ENCODE measurements at regions not wholly inside any gene's neighbourhood (a gene's known extent, or its start where the extent isn't known, plus 50 kb on each side); places are given as distances from the start of the nearest gene placed in this dataset.
A peak's percentile ranks its signal among the peaks of the same experiment; 100 is the strongest.

- Mint-ChIP-seq H3K4me1 (no peaks in the 10 kb centered on the region), H3K27ac (no peak overlapping the region), H3K36me3 (no peaks in the 10 kb centered on the region), H3K27me3 (ENCODE audit: low read depth in 3 of 3) (no peaks in the 10 kb centered on the region), H3K9me3 (peaks cover 0 to 6% (median 2%) of the 10 kb centered on the region in 7 donors), H3K4me3 (no peak overlapping the region)
- no peak overlapping the region for H3K4me2 ChIP-seq (replicated peaks; ENCODE audit: extremely low read depth, low read length, poor library complexity, severe bottlenecking)
- 58% methylated on average over 5 of the region's 8 CpGs for WGBS (ENCODE audit: insufficient coverage)
- H3K4me1 ChIP-seq (ENCODE audit: control insufficient read depth in 1 of 2, insufficient read depth in 2 of 2, low read length in 2 of 2) = no peaks in the 10 kb centered on the region
- no peak overlapping the region for H3K27ac ChIP-seq (ENCODE audit: low read depth in 1 of 2, low read length in 2 of 2)
- no peak for TF ChIP-seq CTCF (IDR thresholded peaks at IDR 0.05)
- H3K79me2 ChIP-seq (ENCODE audit: insufficient read depth, low read length) = no peaks in the 10 kb centered on the region
- peak in 1 of 3 donors; percentile 10 for DNase-seq
- no peak overlapping the region for H2AFZ ChIP-seq (ENCODE audit: insufficient read depth, low read depth, low read length, poor library complexity, severe bottlenecking)
- H3K9me3 ChIP-seq (replicated peaks in 1 of 2; ENCODE audit: control insufficient read depth in 1 of 2, insufficient read depth in 1 of 2, low read length in 2 of 2) = no peaks in the 10 kb centered on the region
- intact Hi-C loops (cut with micrococcal nuclease) = no loop called here
- H3K4me3 ChIP-seq (replicated peaks in 1 of 3; ENCODE audit: low read depth in 2 of 3, low read length in 3 of 3) = no peak overlapping the region
- H3K27me3 ChIP-seq (ENCODE audit: control insufficient read depth in 2 of 2, insufficient read depth in 2 of 2, low read length in 2 of 2) = no peaks in the 10 kb centered on the region
- H3K36me3 ChIP-seq (replicated peaks in 1 of 2; ENCODE audit: control insufficient read depth in 1 of 2, insufficient read depth in 2 of 2, low read length in 2 of 2) = no peaks in the 10 kb centered on the region
- no peak overlapping the region for H3K9ac ChIP-seq (ENCODE audit: insufficient read depth, low read length, poor library complexity, severe bottlenecking)
- H4K20me1 ChIP-seq (ENCODE audit: insufficient read depth, low read length) = no peaks in the 10 kb centered on the region
Observed at GRCh38 chr3:40827942-40828688, 303.4 kb downstream of the ZNF621 start.

GRCh38 chr3:40828741-40829415 is 304.1 kb downstream of the ZNF621 start:
- Histone ChIP-seq H4K20me1 (ENCODE audit: insufficient read depth, low read length) (no peaks in the 10 kb centered on the region), H3K4me2 (replicated peaks; ENCODE audit: extremely low read depth, low read length, poor library complexity, severe bottlenecking) (no peak overlapping the region), H3K36me3 (replicated peaks in 1 of 2; ENCODE audit: control insufficient read depth in 1 of 2, insufficient read depth in 2 of 2, low read length in 2 of 2) (no peaks in the 10 kb centered on the region), H3K27me3 (ENCODE audit: control insufficient read depth in 2 of 2, insufficient read depth in 2 of 2, low read length in 2 of 2) (no peaks in the 10 kb centered on the region), H3K4me1 (ENCODE audit: control insufficient read depth in 1 of 2, insufficient read depth in 2 of 2, low read length in 2 of 2) (no peaks in the 10 kb centered on the region), H3K79me2 (ENCODE audit: insufficient read depth, low read length) (no peaks in the 10 kb centered on the region), H3K9me3 (replicated peaks in 1 of 2; ENCODE audit: control insufficient read depth in 1 of 2, insufficient read depth in 1 of 2, low read length in 2 of 2) (no peaks in the 10 kb centered on the region), H3K4me3 (replicated peaks in 1 of 3; ENCODE audit: low read depth in 2 of 3, low read length in 3 of 3) (no peak overlapping the region), H3K27ac (ENCODE audit: low read depth in 1 of 2, low read length in 2 of 2) (no peak overlapping the region), H3K9ac (ENCODE audit: insufficient read depth, low read length, poor library complexity, severe bottlenecking) (no peak overlapping the region), H2AFZ (ENCODE audit: insufficient read depth, low read depth, low read length, poor library complexity, severe bottlenecking) (no peak overlapping the region)
- intact Hi-C loops (cut with micrococcal nuclease) = no loop called here
- DNase-seq = no peak
- H3K4me1 Mint-ChIP-seq = no peaks in the 10 kb centered on the region
- H3K36me3 Mint-ChIP-seq = no peaks in the 10 kb centered on the region
- 71% methylated on average over 1 of the region's 3 CpGs for WGBS (ENCODE audit: insufficient coverage)
- no peak overlapping the region for H3K4me3 Mint-ChIP-seq
- H3K9me3 Mint-ChIP-seq = peaks cover 0 to 6% (median 2%) of the 10 kb centered on the region in 7 donors
- H3K27ac Mint-ChIP-seq = no peak overlapping the region
- peaks cover 0 to under 1% (median 0%) of the 10 kb centered on the region in 3 donors for H3K27me3 Mint-ChIP-seq (ENCODE audit: low read depth in 3 of 3)
- TF ChIP-seq CTCF (IDR thresholded peaks at IDR 0.05) = no peak

Measured in CD14-positive monocyte (primary cell).